ENCODE measurements at regions not wholly inside any gene's neighbourhood (a gene's known extent, or its start where the extent isn't known, plus 50 kb on each side); places are given as distances from the start of the nearest gene placed in this dataset.

DNA sequence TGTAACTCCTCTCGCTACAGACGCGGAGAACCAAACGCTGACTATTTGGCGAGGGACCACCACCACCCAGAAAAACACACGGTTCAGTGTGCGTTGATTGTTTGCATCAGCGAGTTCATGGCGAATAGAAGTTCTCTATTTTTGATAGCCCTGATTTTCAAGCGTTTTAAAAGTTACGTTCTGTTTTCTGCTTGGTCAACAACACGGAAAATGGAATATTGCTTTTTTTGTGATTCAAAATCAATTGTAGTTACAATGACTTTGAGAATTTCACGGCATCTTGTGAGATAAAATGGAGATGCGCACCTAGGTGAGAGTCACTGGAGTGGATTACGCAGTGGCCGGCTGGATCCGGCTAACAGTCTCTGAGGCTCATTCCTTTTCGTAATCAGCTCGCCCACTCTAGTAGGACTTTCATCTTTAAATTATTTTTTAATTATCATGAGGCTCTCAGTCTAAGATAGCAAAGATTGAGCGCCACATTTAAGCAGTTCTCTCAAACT lies 54.8 kb downstream of the CCDC54 start:
- no peak for DNase-seq (ENCODE audit: low read depth)
- in situ Hi-C loops (cut with HindIII; ENCODE audit: low sequenced_read_pairs): no loop called here
- H3K4me3 ChIP-seq (ENCODE audit: low read depth, low read length): peak overlapping the region; percentile 67

GRCh38 chr3:107432646-107433045 lies 55.4 kb downstream of the CCDC54 start:
- peak overlapping the region; percentile 67 for H3K4me3 ChIP-seq (ENCODE audit: low read depth, low read length)
- DNase-seq (ENCODE audit: low read depth): no peak
- in situ Hi-C loops (cut with HindIII; ENCODE audit: low sequenced_read_pairs): no loop called here
- TF ChIP-seq, protein P1, sequence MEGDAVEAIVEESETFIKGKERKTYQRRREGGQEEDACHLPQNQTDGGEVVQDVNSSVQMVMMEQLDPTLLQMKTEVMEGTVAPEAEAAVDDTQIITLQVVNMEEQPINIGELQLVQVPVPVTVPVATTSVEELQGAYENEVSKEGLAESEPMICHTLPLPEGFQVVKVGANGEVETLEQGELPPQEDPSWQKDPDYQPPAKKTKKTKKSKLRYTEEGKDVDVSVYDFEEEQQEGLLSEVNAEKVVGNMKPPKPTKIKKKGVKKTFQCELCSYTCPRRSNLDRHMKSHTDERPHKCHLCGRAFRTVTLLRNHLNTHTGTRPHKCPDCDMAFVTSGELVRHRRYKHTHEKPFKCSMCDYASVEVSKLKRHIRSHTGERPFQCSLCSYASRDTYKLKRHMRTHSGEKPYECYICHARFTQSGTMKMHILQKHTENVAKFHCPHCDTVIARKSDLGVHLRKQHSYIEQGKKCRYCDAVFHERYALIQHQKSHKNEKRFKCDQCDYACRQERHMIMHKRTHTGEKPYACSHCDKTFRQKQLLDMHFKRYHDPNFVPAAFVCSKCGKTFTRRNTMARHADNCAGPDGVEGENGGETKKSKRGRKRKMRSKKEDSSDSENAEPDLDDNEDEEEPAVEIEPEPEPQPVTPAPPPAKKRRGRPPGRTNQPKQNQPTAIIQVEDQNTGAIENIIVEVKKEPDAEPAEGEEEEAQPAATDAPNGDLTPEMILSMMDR (IDR thresholded peaks at IDR 0.05; ENCODE audit: low read depth, low read length, missing control alignments): no peak

More for the DNA sequence above, 54.8 kb downstream of the CCDC54 start:
- TF ChIP-seq, protein P1 (IDR thresholded peaks at IDR 0.05; ENCODE audit: low read depth, low read length, missing control alignments): no peak

DNA sequence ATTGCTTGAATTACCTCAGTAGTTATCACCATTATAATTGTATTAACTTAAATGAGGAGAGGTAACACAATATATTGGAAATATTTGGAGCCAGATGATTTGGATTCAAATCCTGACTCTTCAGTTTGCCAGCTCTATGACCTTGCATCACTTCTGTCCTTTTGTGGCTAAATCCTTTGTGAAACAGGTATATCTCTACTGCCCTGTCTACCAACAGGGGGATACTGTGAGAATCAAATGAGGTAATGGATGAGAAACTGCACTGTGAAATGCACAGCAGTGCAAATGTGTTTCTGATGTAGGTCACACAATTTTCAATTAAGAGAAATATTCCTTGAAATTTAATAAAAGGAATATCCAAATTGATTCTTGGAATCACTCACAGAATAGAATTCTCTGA lies 58.8 kb downstream of the CCDC54 start:
- DNase-seq (ENCODE audit: low read depth): no peak
- TF ChIP-seq, protein P1 (IDR thresholded peaks at IDR 0.05; ENCODE audit: low read depth, low read length, missing control alignments): no peak
- no peak overlapping the region for H3K4me3 ChIP-seq (ENCODE audit: low read depth, low read length)
- in situ Hi-C loops (cut with HindIII; ENCODE audit: low sequenced_read_pairs): no loop called here

DNA sequence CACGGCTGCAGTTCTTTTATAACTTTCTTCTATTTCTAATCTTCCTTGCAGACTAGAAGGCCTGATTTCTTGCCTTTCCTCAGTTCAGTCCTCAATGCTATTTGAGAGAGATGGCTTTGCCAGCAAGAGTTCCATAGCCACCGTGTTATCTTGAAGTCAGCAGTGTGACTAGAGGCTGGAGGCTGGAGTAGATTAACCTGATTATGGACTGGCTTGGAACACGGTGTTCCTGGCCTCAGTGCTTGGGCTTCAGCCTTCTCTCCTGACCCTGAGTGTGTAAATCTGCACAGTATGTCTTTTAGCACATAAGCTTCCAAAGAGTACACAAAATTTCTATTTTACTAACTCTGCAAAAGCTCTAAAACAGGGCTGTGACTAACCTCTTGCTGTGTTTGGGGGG lies 61.4 kb downstream of the CCDC54 start:
- no peak for DNase-seq (ENCODE audit: low read depth)
- TF ChIP-seq, protein P1 (IDR thresholded peaks at IDR 0.05; ENCODE audit: low read depth, low read length, missing control alignments): no peak
- in situ Hi-C loops (cut with HindIII; ENCODE audit: low sequenced_read_pairs): no loop called here

GRCh38 chr3:107441617-107442016 lies 64.4 kb downstream of the CCDC54 start:
- no peak overlapping the region for H3K4me3 ChIP-seq (ENCODE audit: low read depth, low read length)
- in situ Hi-C loops (cut with HindIII; ENCODE audit: low sequenced_read_pairs): no loop called here
- no peak for DNase-seq (ENCODE audit: low read depth)
- TF ChIP-seq, protein P1 (IDR thresholded peaks at IDR 0.05; ENCODE audit: low read depth, low read length, missing control alignments): no peak

More for the DNA sequence above, 61.4 kb downstream of the CCDC54 start:
- H3K4me3 ChIP-seq (ENCODE audit: low read depth, low read length): no peak overlapping the region

DNA sequence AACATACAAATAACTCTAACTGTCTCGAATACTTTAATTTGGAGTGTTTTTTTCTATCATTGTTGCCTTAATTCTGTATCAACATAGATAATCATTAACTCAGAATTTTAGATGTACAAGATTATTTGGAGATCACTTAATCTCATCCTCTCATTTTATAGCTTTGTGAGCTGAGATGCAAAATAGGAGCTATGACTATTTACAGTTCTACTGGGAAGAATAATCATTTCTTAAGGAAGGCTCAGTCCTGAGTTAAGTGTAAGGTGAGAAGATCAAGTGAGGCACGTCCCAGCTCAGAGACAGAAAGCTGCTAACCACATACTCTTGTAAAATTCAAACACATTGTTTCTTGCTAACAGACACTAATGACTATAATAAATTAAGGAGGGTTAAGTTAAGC lies 66.2 kb downstream of the CCDC54 start:
- DNase-seq (ENCODE audit: low read depth): no peak
- in situ Hi-C loops (cut with HindIII; ENCODE audit: low sequenced_read_pairs): no loop called here
- TF ChIP-seq, protein P1 (IDR thresholded peaks at IDR 0.05; ENCODE audit: low read depth, low read length, missing control alignments): no peak
- H3K4me3 ChIP-seq (ENCODE audit: low read depth, low read length): no peak overlapping the region
